ENCODE measurements at regions not wholly inside any gene's neighbourhood (a gene's known extent, or its start where the extent isn't known, plus 50 kb on each side); places are given as distances from the start of the nearest gene placed in this dataset.
A peak's percentile ranks its signal among the peaks of the same experiment; 100 is the strongest.
"Not testable (repeated sequence)": the region's sequence is repeated elsewhere in the genome, so short reads cannot be mapped to it uniquely, and the experiment has no call there.

GRCh38 chr2:67900826-67901225 lies 162.0 kb downstream of the C1D start:
- DNase-seq (ENCODE audit: extremely low spot score, unreplicated experiment), result no peak
- Mint-ChIP-seq H3K36me3 (peaks cover 5% of the 10 kb centered on the region), H3K4me3 (no peak overlapping the region), H3K27me3 (peaks cover 3% of the 10 kb centered on the region), H3K9me3 (peaks cover 15% of the 10 kb centered on the region), H3K4me1 (ENCODE audit: unreplicated experiment) (peaks cover 45% of the 10 kb centered on the region), H3K27ac (no peak overlapping the region)
- TF ChIP-seq CTCF (conservative IDR thresholded peaks at IDR 0.05), result no peak

GRCh38 chr2:67904566-67904965 lies 158.2 kb downstream of the C1D start:
- Mint-ChIP-seq H3K9me3 (peaks cover 12% of the 10 kb centered on the region), H3K4me3 (no peak overlapping the region), H3K4me1 (ENCODE audit: unreplicated experiment) (peaks cover 16% of the 10 kb centered on the region), H3K36me3 (peaks cover 5% of the 10 kb centered on the region), H3K27me3 (peaks cover 3% of the 10 kb centered on the region), H3K27ac (peak overlapping the region; percentile 13)
- TF ChIP-seq CTCF (conservative IDR thresholded peaks at IDR 0.05), result no peak
- DNase-seq (ENCODE audit: extremely low spot score, unreplicated experiment), result no peak

DNA sequence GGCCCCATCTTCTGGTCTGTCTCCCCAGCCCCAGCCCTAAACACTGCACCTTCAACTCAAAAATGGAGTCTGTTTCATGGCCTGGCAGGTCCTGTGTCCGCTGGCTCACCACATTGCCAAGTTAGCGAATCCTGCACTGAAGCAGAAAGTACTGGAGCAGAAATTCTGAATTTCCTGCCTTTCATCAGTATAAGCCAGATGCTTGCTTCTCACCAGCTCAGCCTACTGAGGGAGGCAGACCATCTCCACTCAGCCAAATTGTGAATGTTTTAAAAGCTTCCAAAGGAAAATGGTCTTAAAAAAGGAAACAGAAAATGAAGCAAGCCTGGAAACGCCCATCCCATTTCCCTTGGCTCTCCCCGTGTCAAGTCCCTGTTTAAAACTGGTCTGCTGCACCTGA lies 157.8 kb downstream of the C1D start:
- Mint-ChIP-seq H3K27me3 (peaks cover 3% of the 10 kb centered on the region), H3K9me3 (peaks cover 12% of the 10 kb centered on the region), H3K36me3 (peaks cover 5% of the 10 kb centered on the region), H3K4me3 (peak overlapping the region; percentile 27), H3K4me1 (ENCODE audit: unreplicated experiment) (peaks cover 16% of the 10 kb centered on the region), H3K27ac (peak overlapping the region; percentile 13)
- DNase-seq (ENCODE audit: extremely low spot score, unreplicated experiment), result no peak
- no peak for TF ChIP-seq CTCF (conservative IDR thresholded peaks at IDR 0.05)

DNA sequence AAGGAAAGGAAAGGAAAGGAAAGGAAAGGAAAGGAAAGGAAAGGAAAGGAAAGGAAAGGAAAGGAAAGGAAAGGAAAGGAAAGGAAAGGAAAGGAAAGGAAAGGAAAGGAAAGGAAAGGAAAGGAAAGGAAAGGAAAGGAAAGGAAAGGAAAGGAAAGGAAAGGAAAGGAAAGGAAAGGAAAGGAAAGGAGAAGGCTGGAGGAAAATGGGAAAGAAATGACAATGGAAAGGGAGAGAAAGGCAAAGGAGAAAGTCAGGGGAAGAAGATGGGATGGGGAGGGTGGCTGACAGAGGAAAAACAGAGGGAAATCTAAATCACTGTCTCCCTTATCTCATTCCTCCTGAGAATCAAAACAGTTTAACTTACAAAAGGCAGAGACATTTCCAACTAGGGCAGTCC lies 156.3 kb downstream of the C1D start:
- H3K27ac Mint-ChIP-seq; H3K4me3 Mint-ChIP-seq; H3K27me3 Mint-ChIP-seq; H3K36me3 Mint-ChIP-seq; DNase-seq (ENCODE audit: extremely low spot score, unreplicated experiment): not testable (repeated sequence)
- H3K4me1 Mint-ChIP-seq (ENCODE audit: unreplicated experiment), result peaks cover 16% of the 10 kb centered on the region
- peaks cover 12% of the 10 kb centered on the region for H3K9me3 Mint-ChIP-seq

DNA sequence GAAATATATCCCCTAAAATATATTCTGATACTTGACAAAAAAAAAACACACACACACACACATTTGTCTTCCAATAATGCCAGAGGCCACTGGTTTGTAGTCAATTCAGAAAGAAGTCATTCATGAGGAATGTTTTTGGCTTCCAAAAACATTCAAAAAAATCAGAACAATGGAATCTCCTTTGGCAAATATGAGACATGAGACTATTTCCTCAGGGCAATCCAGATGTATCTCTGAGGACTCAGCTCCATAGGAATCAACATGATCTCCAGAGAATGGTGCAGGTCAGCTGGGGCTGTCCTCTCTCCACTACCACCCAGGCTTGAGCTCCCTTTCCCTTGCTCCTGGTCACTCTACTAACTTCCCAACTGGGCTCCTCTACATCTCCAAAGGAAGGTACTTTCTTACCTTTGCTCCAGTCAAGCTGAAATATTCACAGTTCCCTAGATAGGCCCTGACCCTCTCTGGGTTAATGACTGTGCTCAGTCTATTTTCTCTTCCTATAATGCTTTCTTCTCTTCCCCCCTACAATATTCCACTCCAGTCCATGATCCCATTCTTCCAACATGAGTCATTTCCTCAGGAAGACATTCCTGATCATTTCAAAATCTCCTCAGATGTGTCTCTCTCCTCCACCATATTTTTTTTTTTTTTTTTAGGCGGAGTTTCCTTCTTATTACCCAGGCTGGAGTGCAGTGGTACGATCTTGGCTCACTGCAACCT lies 145.3 kb downstream of the C1D start:
- Mint-ChIP-seq H3K27me3 (peaks cover 10% of the 10 kb centered on the region), H3K4me3 (no peak overlapping the region), H3K27ac (no peak overlapping the region), H3K9me3 (peaks cover 4% of the 10 kb centered on the region), H3K36me3 (no peaks in the 10 kb centered on the region), H3K4me1 (ENCODE audit: unreplicated experiment) (peaks cover 7% of the 10 kb centered on the region)
- no peak for TF ChIP-seq CTCF (conservative IDR thresholded peaks at IDR 0.05)
- DNase-seq (ENCODE audit: extremely low spot score, unreplicated experiment), result no peak

GRCh38 chr2:67918471-67918870 lies 144.3 kb downstream of the C1D start:
- H3K4me3 Mint-ChIP-seq, result no peak overlapping the region
- H3K36me3 Mint-ChIP-seq, result no peaks in the 10 kb centered on the region
- DNase-seq (ENCODE audit: extremely low spot score, unreplicated experiment), result no peak
- peaks cover 10% of the 10 kb centered on the region for H3K27me3 Mint-ChIP-seq
- TF ChIP-seq CTCF (conservative IDR thresholded peaks at IDR 0.05), result no peak
- peaks cover 4% of the 10 kb centered on the region for H3K9me3 Mint-ChIP-seq
- H3K27ac Mint-ChIP-seq, result no peak overlapping the region
- H3K4me1 Mint-ChIP-seq (ENCODE audit: unreplicated experiment), result peaks cover 9% of the 10 kb centered on the region

All from type B pancreatic cell (in vitro differentiated cells).